GM19395 (cell line): ENCODE measurements at regions not wholly inside any gene's neighbourhood (a gene's known extent, or its start where the extent isn't known, plus 50 kb on each side); places are given as distances from the start of the nearest gene placed in this dataset.

ENCODE experiments used
- ATAC-seq: cut with Tn5 transposase; IDR thresholded peaks from one replicate; pipeline ENCODE4 v1.9.1; 2021; ENCODE audit warnings: mild to moderate bottlenecking, moderate library complexity; ENCODE audit not compliant: unreplicated experiment

DNA sequence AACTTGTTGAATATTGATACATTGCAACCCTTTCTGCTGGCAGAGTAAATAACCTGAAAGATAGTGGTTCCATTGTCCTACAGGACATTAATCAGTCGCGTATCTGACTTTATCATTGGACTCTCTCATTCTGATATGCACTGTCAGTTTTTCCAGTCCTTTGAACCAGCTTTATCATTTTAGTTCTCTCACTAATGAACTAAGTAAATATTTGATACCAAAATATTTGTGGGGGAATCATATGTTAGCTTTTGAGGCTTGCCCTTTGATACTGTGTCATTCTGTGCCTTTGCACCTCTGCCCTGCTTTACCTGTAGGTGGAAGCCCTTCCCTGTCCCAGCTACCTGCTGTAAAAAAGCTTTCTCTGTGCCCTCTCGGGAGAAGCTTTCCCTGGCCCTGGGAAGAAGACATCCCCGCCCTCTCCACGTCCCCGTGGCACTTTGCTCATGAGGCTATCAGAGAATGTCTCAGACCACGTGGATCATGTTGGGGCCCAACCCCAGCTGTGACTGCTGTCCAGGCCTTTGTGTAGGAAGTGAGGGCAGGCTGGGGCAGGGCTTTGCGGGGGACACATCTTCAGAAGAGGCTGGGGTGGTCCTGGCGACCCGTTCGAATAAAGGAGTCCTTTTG is 117.8 kb upstream of the NXT1 start:
- ATAC-seq: no peak

DNA sequence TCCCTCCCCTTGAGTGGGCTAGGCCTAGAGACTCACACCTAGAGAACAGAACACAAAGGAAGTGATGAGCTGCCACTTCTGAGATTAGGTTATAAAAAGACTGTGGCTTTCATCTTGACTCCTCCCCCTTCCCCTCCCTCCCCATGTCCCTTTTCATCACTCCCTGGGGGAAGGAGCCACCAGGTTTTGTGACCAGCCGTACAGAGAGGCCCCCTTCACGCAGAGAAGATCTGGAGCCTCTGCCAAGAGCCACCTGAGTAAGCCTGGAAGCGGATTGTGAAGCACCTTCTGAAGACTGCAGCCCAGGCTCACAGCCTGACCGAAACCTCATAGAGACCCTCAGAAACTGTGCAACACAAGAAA is 118.4 kb upstream of the NXT1 start:
- ATAC-seq: no peak

DNA sequence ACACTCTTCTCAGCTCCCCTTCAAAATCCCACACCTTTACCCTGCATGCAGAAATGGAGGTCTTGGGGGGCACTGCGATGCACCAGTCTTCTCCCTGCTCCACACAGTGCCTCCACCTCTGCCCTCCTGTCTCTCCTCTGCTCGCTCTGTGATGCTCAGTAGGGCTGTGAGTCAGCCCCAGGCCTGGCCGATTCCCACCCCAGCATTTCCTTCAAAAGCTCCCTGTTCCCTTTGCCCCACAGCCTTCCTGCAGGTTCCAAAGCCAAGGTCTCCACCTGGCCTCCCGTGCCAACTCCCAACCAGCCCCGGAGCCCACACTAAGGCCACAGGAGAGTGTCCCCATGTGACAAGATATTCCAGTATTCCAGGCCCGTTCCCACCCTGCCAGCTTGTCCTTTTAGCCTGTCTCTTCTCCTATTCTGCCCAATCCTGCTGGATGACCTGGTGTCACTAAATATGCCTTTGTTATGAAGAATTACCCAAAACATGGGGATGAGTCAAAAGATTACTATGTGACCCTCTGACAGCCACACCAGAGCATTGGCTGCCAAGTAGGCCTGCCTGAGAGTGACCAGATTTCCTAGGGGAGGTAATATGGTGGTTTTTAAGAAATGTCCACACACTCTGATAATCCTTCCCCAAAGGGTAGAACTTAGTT is 118.9 kb upstream of the NXT1 start:
- ATAC-seq: no peak

DNA sequence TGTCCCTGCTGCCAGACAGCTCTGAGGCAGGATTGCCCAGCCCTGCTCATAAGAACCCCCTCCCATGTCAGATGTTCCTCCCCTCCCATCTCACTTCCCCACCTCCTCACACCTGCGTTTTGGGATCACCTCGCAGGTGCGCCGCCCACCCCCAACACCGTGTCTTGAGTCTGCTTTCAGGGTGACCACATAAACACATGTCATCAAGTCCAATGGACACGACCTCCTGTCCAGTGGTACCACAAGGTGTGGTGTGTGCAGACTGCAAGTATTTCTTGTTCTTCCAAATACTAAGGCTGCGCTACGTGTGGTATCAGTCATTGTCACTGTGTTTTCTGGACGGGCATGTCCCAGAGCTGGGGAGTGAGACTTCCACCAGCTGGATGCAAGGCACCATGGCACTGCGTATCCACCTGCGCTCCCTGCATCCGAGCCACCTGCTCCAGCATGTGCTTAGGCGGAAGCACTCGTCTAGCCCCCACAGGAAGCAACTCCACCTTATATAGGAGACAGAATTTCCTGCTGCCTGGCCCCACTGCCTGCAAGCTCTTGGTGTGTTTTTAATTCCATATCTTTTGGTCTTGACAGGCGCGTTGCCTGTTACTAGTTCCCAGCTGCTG is 119.7 kb upstream of the NXT1 start:
- no peak for ATAC-seq

DNA sequence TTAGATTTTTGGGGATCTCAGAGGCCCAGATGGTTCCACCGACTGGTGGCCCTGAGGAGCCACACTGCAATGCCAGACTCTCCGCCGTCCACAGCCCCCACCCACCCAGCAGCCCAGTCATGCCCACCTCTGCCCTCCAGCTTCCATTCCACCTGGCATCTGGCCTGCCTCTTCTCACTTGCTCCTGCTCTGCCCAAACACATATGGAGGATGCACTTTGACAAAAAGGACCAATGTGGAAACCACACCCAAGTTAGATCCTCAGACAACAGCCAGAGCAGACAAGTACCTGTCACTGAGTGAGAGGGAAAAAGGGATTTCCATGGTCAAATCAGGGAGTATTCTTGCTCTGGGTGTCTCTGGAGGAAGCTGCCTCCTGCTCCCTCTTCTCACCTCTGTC is 120.6 kb upstream of the NXT1 start:
- no peak for ATAC-seq

DNA sequence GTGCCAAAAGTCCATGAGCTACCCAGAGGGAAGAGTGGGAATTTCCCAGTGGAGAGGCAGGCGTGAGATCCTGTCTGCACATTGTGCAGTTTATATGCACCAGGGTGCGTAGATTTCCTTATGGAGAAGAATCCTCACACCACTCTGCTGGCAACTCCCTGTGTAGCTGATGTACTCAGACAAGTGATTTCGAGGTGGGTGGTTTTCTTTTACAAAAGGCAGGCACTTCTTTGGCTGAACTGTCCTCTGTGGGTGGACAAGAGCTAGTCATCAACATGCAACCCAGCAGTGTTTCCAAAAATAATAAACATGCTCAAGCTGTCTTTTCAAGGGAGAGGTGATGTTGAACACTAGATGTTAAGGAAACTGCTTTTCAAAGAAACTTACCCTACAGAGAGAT is 121.7 kb upstream of the NXT1 start:
- no peak for ATAC-seq

DNA sequence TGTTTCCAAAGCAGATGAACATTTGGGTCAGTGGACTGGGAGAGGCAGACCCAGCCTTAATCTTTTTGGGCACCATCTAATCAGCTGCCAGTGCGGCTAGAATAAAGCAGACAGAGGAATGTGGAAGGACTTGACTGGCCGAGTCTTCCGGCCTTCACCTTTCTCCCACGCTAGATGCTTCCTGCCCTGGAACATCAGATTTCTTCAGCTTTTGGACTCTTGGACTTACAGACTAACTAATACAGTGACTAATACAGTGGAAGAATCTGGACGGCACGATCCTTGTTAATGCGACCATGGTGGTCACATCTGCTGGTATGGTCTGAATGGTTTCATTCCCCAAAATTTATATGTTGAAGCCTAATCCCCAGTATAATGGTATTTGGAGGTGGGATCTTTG is 122.6 kb upstream of the NXT1 start:
- no peak for ATAC-seq

DNA sequence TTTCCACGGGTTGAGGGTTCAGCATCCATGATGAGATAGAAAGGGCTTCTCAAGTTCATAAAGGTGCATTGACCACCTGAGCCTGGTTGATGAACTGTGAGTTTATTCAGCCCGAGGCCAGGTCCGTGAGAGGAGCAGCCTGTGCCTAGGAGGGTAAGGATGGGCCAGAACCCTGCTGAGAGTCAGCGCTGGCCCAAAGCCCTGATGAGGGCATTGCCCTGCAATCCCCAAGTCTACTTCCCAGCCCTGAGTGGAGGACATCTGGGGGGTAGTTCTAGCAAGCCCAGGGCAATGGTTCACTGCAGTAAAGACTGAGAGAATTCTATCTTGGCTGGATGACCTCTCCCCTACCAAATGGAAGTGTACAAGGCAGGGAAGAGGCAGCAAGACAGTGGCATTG is 123.3 kb upstream of the NXT1 start:
- no peak for ATAC-seq

DNA sequence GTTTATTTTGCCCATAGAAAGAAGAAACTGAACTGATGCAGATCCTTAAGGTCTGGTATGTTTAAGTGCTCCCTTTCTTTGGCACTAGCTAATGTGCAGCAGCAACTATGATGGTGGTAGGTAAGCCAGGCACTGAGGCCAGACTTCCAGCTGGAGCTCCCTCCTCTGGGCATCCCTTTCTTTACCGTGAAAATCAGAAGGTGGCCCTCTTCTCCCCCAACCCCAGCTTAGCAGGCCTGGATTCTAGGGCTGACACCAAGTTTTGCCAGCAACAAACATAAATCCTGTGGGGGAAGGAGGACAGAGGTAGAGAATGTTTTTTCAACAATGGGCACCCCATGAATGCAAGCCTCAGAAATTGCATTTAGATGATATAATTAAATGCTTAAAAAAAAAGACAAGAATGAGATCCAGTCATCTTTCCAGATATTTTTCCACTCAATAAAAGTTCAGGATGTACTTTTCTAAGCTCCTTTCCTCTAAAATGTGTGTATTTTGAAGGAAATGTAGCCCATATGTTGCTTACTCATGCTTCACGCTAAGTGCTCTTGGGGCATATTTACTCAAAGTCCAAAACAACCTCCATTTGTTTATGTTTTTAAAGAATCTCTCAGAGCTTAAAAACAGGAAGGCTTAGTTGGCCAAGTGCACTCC is 123.9 kb upstream of the NXT1 start:
- ATAC-seq: no peak

DNA sequence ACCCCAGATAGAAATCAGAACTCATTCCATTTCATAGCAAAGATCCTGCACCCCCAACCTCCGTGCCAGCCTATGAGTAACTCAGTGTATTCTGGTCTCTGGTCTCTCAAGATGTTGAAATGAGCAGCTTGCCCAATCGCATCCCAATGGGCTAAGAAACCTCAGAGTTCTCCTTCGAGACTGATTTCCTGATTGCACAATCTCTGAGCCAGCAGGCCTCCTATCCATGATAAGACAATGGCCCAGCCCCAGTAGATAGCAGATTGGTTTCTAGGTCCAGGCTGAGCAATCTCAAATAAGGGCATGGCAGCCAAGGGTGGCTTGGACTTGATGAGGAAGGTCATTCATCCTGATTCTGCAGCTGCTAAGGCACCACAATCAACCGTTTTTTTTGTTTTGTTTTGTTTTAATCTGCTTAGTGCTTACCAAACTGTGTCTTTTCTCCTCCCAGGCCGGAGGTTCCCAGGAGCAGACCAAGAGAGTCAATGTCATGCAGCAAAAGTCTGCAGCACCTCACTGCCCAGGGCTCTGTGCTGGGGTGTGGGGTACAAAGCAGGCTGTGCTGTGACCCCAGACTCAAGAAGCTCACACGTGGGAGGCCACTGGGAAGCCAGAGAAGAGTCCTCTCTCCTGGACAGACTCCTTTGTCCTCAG is 125.1 kb upstream of the NXT1 start:
- ATAC-seq: no peak

DNA sequence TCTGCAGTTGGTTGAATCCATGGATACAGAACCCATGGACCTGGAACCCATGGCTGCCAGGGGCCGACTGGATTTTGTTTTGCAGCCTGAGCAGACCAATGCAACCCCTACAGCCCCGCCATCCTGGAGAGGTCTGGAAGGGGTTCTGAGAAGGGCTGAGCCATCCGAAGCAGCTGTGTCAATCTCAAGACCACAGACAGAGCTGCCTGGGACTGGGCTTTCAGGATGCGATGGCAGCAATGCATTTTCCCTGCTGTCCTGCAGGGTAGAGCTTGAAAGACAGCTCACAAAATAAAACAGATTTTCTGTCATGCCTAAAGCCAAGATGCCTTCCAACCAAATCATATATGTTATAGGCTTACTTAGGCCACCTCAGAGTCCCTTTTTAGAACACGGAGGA is 125.8 kb upstream of the NXT1 start:
- ATAC-seq: no peak

DNA sequence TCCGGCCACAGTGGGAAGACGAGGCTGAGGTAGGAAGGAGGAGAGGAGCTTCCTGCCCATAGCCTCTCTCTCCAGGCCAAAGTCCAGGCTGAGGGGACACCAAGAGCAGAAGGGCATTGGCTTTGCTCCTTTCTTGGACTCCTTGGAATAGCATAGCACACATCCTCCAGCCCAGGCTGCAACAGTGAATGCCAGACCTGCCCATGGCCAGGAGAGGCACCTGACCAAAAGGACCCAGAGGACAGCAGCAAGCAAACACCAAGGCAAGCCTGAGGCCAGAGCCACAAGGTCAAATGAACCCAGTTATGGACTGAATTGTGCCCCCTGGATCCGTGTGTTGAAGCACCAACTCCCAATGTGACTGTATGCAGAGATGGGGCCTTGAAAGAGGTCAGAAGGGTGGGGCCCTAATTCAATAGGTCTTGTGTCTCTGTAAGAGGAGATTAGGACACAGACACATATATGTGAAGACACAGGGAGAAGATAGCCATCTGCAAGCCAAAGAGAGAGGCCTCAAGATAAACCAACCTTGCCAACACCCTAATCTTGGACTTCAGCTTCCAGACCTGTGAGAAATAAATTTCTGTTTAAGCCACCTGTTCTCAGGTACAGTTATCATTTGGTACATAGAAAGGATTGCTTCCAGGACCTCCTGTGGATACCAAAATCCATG is 126.5 kb upstream of the NXT1 start:
- no peak for ATAC-seq

DNA sequence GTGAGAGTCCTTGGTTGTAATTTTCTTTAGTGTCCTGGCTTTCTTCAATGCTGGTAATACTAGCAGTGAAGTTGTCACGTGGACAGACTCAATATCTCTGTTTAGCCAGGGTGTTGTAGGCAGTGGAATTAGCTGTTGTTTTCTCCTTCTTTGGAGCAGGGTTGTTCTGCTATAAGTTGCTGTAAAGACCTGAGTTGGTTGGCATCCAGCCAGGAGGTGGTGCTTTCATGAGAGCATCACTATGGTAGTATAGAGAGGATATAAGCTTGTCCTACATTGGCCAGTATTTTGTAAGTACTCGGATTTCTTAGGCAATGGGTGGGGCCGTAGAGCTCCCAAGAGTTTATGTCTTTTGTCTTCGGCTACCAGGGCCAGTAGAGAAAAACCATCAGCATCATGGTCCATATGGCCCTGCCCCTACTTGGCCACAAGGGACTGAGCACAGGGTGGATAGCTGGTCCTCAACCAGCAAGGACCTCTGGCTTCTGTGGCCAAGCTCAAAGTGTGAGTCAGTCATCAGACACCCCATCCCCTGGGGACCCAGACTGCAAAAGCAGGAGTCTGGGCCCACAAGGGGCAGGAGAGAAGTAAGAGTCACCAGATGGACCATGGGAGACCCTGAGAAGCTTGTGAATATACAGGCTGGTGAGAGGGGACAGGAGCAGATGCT is 127.9 kb upstream of the NXT1 start:
- ATAC-seq: no peak

DNA sequence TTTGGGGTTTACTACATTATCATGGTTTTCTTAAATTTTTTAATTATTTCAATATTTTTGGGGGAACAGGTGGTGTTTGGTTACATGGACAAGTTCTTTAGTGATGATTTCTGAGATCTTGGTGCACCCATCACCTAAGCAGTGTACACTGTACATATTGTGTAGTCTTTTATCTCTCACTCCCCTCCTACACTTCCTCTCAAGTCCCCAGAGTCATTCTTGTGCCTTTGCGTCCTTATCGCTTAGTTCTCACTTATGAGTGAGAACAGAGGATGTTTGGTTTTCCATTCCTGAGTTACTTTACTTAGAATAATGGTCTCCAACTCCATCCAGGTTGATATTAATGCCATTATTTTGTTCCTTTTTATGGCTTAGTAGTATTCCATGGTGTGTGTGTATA is 130.9 kb upstream of the CD93 start:
- no peak for ATAC-seq

DNA sequence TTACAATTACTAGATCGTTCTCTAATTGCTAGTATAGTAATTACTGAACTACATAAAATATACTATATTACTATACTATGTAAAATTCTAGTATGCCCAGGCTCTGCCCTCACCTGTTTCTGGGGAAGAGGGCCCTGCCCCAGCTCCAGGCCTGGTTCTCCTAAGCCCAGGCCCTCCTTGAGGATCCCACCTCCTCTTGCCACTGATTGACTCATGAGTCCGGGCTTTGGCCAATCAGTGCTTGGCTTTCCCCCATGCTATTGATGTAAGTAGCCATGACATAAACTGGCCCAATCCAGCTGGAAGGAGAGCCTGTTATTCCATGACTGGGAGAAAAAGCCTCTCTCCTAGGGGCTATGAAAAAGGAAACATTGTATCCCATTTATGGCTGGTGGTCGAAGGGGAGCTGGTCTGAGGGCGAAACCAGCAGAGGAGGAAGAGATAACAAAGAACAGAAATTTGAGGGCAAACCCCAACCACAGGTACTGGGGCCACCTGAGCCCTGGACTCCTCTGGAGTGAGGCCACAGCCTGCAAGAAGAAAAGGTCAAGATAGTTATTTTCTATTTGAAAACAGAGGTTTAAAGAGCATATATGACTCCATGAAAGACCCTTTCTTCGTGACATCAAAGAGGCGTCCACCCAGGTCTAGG is 129.3 kb upstream of the CD93 start:
- ATAC-seq: no peak

DNA sequence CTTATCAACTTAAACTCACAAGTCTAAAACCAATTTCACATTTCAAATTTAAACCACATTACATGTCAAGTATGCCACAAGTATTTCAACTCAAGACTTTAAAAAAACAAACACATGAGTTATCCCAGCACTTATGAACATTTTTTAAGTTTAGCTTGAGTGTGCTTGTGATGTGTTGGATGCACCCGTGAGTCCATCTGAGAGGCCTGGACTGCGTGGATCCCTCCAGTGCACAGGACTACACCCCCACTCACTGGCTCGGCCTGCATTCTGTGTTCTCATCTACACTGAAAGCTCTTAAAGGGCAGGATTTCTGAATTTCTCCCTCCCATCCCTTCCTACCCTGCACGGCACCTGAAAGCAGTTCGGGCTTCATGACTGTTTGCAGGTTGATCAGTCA is 128.8 kb upstream of the CD93 start:
- ATAC-seq: no peak

DNA sequence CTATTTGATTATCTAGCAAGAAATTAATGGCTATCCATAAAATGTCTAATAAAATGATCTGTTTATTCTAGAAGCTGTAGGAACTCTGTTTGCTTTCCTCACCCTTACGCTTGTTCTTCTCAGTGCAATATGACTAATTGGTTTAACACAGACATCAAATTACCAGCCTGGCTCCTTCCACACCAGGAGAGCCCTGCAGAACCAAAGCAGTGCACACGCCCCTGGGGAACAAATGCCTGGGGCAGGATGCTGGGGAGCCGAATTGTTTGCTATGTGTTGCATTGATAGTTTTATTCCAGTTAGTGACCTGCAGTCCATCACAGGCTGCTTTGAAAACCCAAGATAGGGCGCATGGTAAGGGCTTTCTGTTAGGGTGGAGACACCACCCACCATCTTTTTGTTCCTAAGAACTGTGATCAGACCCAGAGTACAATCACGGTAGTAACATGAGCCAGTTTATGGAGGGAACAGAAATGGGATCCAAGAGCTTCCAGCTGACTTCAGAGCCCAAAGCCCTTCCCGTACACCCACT is 126.4 kb upstream of the CD93 start:
- ATAC-seq: no peak

DNA sequence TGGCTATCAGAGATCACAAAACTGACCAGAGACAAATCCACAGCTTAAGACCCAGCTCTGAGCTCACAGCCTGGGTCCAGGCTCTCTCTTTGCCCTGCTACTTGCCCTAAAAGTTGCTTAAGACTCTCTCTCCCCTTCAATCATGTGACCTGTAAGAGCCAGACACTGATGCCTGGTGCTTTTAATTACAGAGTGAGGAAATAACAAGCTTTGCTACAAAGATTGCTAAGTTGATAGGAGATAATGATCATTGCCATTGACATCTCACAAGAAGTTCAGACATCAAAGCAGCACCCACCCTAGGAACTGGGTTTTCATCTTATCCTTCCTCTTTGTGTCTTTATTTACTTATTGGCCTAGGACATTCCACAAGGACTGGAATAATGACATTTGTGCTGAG is 125.9 kb upstream of the CD93 start:
- no peak for ATAC-seq

DNA sequence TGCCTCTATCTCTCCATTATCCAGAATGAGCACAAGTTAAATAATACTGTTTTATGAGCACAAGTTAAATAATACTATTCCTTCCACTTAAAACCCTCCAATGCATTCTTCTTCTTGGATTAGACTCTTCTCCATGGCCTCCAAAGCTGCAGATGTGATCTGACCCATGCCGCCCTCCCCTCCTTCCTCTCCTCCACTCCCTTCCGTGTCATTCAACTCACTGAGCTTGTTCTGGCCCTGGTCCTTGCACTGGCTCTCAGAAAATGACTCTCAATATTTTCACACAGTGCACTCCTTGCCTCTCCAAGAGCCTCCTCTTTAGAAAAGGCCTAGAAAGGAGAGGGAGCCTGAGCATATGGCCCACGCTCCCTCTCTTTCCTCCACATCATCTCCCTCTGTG is 125.0 kb upstream of the CD93 start:
- no peak for ATAC-seq
